ENCODE measurements at regions not wholly inside any gene's neighbourhood (a gene's known extent, or its start where the extent isn't known, plus 50 kb on each side); places are given as distances from the start of the nearest gene placed in this dataset.

DNA sequence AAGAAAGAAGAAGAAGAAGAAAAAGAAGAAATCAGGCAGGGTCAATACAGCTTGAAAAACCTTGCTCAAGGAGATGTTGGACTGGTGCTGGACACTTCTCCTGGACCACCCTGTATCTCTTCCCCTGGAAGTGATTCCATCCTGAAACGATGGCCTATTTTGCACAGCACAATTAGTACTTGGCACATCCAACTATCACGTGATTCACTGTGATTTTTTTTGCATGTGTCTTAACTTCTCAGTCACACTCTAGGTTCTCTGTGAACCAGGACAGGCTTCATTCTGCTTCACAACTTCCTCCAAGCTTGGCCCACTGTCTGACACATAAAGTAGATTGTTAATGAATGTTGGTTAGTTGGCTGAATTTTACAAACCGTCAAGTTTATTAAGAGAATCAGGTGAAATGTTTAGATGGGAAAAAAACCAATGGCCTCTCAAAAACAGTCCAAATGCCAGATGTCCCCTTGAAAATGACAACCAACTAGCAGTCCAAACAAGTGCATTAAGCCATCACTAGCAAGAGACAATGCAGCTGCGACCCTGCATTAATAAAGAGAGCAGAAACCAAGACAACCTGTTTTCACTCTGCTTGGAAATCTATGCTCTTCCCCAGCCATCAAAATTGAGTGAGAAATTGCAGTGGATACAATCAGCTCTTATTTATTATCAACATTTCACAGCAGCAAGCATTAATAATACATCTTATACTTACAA, 300.0 kb upstream of the CHAC2 start:
- TF ChIP-seq, protein P1, sequence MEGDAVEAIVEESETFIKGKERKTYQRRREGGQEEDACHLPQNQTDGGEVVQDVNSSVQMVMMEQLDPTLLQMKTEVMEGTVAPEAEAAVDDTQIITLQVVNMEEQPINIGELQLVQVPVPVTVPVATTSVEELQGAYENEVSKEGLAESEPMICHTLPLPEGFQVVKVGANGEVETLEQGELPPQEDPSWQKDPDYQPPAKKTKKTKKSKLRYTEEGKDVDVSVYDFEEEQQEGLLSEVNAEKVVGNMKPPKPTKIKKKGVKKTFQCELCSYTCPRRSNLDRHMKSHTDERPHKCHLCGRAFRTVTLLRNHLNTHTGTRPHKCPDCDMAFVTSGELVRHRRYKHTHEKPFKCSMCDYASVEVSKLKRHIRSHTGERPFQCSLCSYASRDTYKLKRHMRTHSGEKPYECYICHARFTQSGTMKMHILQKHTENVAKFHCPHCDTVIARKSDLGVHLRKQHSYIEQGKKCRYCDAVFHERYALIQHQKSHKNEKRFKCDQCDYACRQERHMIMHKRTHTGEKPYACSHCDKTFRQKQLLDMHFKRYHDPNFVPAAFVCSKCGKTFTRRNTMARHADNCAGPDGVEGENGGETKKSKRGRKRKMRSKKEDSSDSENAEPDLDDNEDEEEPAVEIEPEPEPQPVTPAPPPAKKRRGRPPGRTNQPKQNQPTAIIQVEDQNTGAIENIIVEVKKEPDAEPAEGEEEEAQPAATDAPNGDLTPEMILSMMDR (IDR thresholded peaks at IDR 0.05), result no peak
- TF ChIP-seq POLR2A (IDR thresholded peaks at IDR 0.05), result no peak
- TF ChIP-seq POLR2AphosphoS5 (IDR thresholded peaks at IDR 0.05), result no peak
- TF ChIP-seq EP300 (IDR thresholded peaks at IDR 0.05; ENCODE audit: low read depth), result no peak

Measured in transverse colon (tissue), 4 donors.